HG03520 (cell line): ENCODE measurements at regions not wholly inside any gene's neighbourhood (a gene's known extent, or its start where the extent isn't known, plus 50 kb on each side); places are given as distances from the start of the nearest gene placed in this dataset.
"Not testable (repeated sequence)": the region's sequence is repeated elsewhere in the genome, so short reads cannot be mapped to it uniquely, and the experiment has no call there.

Experiments
- ATAC-seq: cut with Tn5 transposase; IDR thresholded peaks from one replicate; pipeline ENCODE4 v1.9.1; 2021; ENCODE audit warnings: mild to moderate bottlenecking, moderate library complexity; ENCODE audit not compliant: unreplicated experiment

- peak; percentile 91 for ATAC-seq
Observed at GRCh38 chr13:52565324-52565723, 76.9 kb upstream of the HNRNPA1L2 start.

- peak; percentile 67 for ATAC-seq
Observed at GRCh38 chr13:52569904-52570602, 72.2 kb upstream of the HNRNPA1L2 start.

GRCh38 chr13:52571163-52571562 is 71.1 kb upstream of the HNRNPA1L2 start:
- ATAC-seq = not testable (repeated sequence)

- peak; percentile 73 for ATAC-seq
Observed at GRCh38 chr13:52582962-52583361, 59.3 kb upstream of the HNRNPA1L2 start.
